ENCODE measurements at regions not wholly inside any gene's neighbourhood (a gene's known extent, or its start where the extent isn't known, plus 50 kb on each side); places are given as distances from the start of the nearest gene placed in this dataset.

DNA sequence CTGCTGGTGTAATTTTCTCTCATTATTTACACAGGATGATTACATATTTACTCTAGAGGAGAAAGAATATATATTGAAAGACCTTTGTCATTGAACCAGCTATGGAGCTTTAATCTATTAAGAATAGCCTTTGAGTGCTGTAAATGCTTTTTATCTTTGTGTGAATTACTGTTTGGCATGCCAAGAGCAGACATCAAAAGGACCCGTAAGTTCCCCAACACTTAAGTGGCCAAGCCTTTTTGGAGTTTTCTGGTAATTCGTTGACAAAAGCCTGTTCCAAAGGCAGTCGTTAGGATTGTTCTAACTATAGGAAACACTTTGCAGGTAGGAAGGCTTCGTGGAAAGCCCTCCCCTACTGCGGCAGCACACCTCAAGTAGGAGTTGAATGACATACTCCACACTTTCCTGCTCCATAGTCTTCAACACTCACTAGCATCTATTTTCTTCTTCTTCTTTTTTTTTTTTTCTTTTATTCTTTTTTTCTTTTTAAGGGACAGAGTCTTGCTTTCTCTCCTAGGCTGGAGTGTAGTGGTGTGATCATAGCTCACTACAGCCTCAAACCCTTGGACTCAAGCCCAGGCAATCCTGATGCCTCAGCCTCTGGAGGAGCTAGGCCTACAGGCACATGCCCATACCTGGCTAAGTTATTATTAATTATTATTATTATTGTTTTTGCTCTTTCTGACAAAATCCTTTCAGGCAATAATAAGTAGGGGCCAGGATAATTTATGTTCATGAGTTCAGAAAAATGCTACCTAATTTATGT is 98.6 kb downstream of the SUCNR1 start:
- TF ChIP-seq, protein P1, sequence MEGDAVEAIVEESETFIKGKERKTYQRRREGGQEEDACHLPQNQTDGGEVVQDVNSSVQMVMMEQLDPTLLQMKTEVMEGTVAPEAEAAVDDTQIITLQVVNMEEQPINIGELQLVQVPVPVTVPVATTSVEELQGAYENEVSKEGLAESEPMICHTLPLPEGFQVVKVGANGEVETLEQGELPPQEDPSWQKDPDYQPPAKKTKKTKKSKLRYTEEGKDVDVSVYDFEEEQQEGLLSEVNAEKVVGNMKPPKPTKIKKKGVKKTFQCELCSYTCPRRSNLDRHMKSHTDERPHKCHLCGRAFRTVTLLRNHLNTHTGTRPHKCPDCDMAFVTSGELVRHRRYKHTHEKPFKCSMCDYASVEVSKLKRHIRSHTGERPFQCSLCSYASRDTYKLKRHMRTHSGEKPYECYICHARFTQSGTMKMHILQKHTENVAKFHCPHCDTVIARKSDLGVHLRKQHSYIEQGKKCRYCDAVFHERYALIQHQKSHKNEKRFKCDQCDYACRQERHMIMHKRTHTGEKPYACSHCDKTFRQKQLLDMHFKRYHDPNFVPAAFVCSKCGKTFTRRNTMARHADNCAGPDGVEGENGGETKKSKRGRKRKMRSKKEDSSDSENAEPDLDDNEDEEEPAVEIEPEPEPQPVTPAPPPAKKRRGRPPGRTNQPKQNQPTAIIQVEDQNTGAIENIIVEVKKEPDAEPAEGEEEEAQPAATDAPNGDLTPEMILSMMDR (IDR thresholded peaks at IDR 0.05; ENCODE audit: low read depth, low read length, poor library complexity, severe bottlenecking): no peak
- no peak for TF ChIP-seq EZH2phosphoT487 (IDR thresholded peaks at IDR 0.05; ENCODE audit: borderline replicate concordance, low read length)
- no peak overlapping the region for H3K27ac ChIP-seq (ENCODE audit: low read depth, low read length)
- H3F3A ChIP-seq (ENCODE audit: control insufficient read depth, insufficient read depth): no peaks in the 10 kb centered on the region

DNA sequence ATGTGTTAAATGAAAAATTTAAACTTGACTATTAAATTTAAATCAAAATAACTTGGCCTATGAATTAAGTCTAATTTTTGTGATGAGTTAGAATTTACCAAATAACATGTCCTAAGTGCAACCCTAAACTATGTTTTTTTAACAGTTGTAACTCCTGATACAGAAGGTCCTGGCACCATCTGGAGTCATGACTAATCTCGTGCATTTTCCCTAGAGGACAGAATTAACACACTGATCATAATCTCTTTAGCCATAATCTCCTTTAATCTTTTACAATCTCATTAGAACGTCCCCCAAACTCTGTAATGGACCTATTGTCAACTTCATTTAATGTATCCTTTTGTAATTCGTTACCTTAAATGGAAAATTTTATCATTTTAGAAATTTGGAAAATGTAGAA is 100.6 kb downstream of the SUCNR1 start:
- no peaks in the 10 kb centered on the region for H3K4me1 ChIP-seq (ENCODE audit: control insufficient read depth, low read length)

More for the DNA sequence above, 98.6 kb downstream of the SUCNR1 start:
- Histone ChIP-seq H3K9me2 (replicated peaks; ENCODE audit: control insufficient read depth, low read length) (no peaks in the 10 kb centered on the region), H3K4me1 (ENCODE audit: control insufficient read depth, low read length) (no peaks in the 10 kb centered on the region), H3K27me3 (ENCODE audit: control insufficient read depth, low read length) (no peaks in the 10 kb centered on the region), H3K4me3 (ENCODE audit: low read length) (no peak overlapping the region), H3K9me3 (ENCODE audit: control insufficient read depth, insufficient read depth, low read length) (no peaks in the 10 kb centered on the region), H3K79me2 (ENCODE audit: control insufficient read depth, low read length) (no peaks in the 10 kb centered on the region), H3K36me3 (ENCODE audit: control insufficient read depth, low read length) (no peaks in the 10 kb centered on the region), H3K4me2 (ENCODE audit: low read length) (no peak overlapping the region), H4K20me1 (ENCODE audit: control insufficient read depth, insufficient read depth, low read depth, low read length) (no peaks in the 10 kb centered on the region)

DNA sequence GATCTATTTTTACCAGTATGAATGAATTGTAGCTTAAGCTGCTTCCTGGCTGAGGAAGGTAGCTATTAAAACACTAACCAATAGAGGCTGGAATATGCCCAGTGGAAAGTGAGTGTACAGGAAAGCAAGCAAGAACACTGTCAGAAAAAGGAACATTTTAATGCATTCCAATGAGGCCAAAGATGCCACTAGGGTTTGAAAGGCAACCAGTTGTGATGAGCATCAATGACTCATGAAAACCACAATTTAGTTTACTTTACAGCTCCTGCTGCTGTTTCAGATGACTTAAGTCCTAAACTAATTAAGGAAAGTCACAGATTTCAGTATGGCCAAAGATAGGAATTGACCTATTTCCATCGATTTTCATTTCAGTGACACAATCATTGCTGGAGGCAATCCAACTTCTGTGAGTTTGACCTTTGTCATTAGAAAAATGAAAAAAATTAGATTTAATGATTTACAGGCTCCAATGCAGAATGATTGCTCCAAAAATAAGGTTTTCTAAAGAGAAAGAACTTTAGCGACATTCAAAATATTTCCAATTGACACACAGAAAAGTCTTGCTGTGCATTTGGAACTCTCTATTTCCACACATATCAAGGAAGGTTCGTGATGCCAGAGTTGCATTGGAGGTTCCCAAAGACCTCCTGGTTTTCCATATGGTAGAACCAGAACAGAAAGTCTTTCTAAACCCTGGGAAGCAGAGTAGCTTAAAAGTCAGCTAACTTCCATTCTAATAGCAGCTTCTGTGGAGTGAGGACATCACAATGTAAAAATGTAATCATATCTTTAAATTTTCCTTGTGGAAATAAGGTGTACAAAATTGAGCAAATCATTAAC is 103.0 kb downstream of the SUCNR1 start:
- Histone ChIP-seq H4K20me1 (ENCODE audit: control insufficient read depth, insufficient read depth, low read depth, low read length) (no peaks in the 10 kb centered on the region), H3K79me2 (ENCODE audit: control insufficient read depth, low read length) (no peaks in the 10 kb centered on the region), H3K9me2 (replicated peaks; ENCODE audit: control insufficient read depth, low read length) (no peaks in the 10 kb centered on the region), H3K27ac (ENCODE audit: low read depth, low read length) (no peak overlapping the region), H3K4me2 (ENCODE audit: low read length) (no peak overlapping the region), H3K27me3 (ENCODE audit: control insufficient read depth, low read length) (no peaks in the 10 kb centered on the region), H3K9me3 (ENCODE audit: control insufficient read depth, insufficient read depth, low read length) (no peaks in the 10 kb centered on the region), H3K4me3 (ENCODE audit: low read length) (no peak overlapping the region), H3K4me1 (ENCODE audit: control insufficient read depth, low read length) (no peaks in the 10 kb centered on the region), H3F3A (ENCODE audit: control insufficient read depth, insufficient read depth) (no peaks in the 10 kb centered on the region), H3K36me3 (ENCODE audit: control insufficient read depth, low read length) (no peaks in the 10 kb centered on the region)
- TF ChIP-seq, protein P1 (IDR thresholded peaks at IDR 0.05; ENCODE audit: low read depth, low read length, poor library complexity, severe bottlenecking): no peak
- no peak for TF ChIP-seq EZH2phosphoT487 (IDR thresholded peaks at IDR 0.05; ENCODE audit: borderline replicate concordance, low read length)

More for the DNA sequence above, 100.6 kb downstream of the SUCNR1 start:
- no peaks in the 10 kb centered on the region for H3F3A ChIP-seq (ENCODE audit: control insufficient read depth, insufficient read depth)
- no peak overlapping the region for H3K4me3 ChIP-seq (ENCODE audit: low read length)
- no peaks in the 10 kb centered on the region for H3K79me2 ChIP-seq (ENCODE audit: control insufficient read depth, low read length)
- H3K4me2 ChIP-seq (ENCODE audit: low read length): no peak overlapping the region
- no peaks in the 10 kb centered on the region for H3K9me3 ChIP-seq (ENCODE audit: control insufficient read depth, insufficient read depth, low read length)
- no peaks in the 10 kb centered on the region for H4K20me1 ChIP-seq (ENCODE audit: control insufficient read depth, insufficient read depth, low read depth, low read length)
- TF ChIP-seq, protein P1 (IDR thresholded peaks at IDR 0.05; ENCODE audit: low read depth, low read length, poor library complexity, severe bottlenecking): no peak
- no peak for TF ChIP-seq EZH2phosphoT487 (IDR thresholded peaks at IDR 0.05; ENCODE audit: borderline replicate concordance, low read length)
- H3K27ac ChIP-seq (ENCODE audit: low read depth, low read length): no peak overlapping the region
- H3K27me3 ChIP-seq (ENCODE audit: control insufficient read depth, low read length): no peaks in the 10 kb centered on the region
- no peaks in the 10 kb centered on the region for H3K36me3 ChIP-seq (ENCODE audit: control insufficient read depth, low read length)
- H3K9me2 ChIP-seq (replicated peaks; ENCODE audit: control insufficient read depth, low read length): no peaks in the 10 kb centered on the region
